HG03571 (cell line): ENCODE measurements at regions not wholly inside any gene's neighbourhood (a gene's known extent, or its start where the extent isn't known, plus 50 kb on each side); places are given as distances from the start of the nearest gene placed in this dataset.

ENCODE experiments used
- ATAC-seq: cut with Tn5 transposase; IDR thresholded peaks from one replicate; pipeline ENCODE4 v1.9.1; 2021; ENCODE audit not compliant: unreplicated experiment

GRCh38 chr1:168782559-168783116 lies 53.6 kb upstream of the DPT start:
- ATAC-seq: no peak

- no peak for ATAC-seq
Observed at GRCh38 chr1:168783458-168784210, 54.6 kb upstream of the DPT start.

DNA sequence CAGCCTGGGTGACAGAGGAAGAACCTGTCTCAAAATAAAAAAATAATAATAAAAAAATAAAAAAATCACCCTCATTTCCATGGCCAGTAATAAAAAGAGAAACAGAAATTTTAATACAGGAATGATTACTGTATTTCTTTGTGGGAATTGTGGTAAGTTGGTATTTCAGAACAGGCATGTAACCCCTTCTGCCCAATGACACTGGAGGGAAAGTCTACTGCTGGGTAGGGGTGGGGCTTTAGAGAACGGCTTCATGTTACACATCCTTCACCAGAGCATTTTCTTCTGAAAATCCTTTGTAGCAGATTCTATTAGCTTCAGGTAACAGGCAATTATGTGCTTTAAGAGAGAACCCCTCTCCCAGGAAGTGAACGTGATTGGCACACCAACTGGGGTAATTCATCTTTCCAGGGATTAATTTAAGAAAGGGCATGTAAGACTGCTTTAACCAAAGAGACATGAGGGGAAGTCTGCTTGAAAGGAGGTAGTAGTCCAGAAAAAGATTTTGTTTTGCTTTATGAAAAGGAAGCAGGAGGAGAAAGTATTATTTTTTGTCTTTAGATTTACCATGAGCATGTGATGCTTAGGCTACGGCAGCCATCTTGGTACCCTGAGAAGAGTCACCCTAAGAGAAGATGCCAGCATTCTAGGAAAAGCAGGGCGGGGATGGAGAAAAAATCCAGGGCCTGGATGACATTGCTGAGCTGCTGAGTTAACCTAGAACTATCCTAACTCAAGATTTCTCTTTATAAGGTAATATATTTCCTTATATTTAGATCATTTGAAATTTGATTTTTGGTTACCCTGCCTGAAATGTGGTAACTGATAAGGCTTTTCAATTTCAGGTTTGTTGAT lies 57.7 kb upstream of the DPT start:
- ATAC-seq: no peak

- ATAC-seq: no peak
Observed at GRCh38 chr1:168788258-168788657, 59.3 kb upstream of the DPT start.

- no peak for ATAC-seq
Observed at GRCh38 chr1:168789501-168789900, 60.5 kb upstream of the DPT start.

GRCh38 chr1:168792142-168792541 lies 63.1 kb upstream of the DPT start:
- ATAC-seq: no peak

GRCh38 chr1:168792592-168793125 lies 63.7 kb upstream of the DPT start:
- no peak for ATAC-seq

- ATAC-seq: no peak
Observed at GRCh38 chr1:168794057-168794456, 65.1 kb upstream of the DPT start.

DNA sequence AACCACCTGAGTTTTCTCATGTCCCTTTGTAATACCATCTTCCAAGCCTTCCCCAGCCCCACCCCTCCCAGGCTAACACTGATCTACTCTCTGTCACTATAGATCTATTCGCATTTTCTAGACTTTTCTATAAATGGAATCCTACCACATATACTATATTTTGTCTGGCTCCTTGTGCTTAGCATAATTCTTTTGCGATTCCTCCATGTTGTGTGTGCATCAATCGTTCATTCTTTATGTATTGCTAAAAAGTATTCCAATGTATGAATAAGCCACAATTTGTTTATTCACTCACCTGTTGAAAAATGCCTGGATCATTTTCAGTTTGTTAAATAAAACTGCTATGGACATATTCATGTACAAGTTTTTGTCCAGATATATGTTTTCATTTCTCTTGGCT lies 66.7 kb upstream of the DPT start:
- ATAC-seq: no peak

DNA sequence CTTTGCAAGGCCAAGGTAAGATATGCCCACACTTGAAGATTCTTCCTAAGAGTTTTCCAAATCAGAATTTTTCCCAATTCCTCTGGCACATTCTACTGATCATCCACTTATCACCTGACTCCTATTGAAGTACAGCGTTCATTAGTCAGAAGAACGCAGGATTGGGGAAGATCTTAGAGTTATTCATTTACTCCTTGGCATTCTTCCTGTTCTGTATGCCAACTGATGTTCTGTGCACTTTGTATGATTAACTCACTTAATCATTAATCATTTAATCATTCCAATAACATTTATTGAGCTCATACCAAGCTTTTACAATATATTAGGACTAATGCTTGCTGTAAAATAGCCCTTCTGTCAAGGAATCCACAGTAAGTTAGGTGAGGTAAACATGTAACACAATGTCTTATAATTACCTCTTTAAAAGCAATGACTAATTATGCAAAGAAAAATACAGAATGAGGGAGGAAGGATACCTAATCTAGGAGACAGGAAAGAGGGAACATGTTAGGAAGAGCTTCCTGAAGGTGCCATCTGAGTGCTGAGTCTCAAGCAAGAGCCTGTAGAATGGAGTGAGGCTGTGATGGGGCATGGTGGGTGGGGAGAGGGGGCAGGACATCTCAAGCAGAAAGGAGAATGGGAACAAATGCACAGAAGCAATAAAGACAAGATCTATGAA lies 71.1 kb upstream of the DPT start:
- no peak for ATAC-seq

GRCh38 chr1:168801032-168801745 lies 72.2 kb upstream of the DPT start:
- no peak for ATAC-seq

- ATAC-seq: no peak
Observed at GRCh38 chr1:168803806-168804510, 75.0 kb upstream of the DPT start.

- ATAC-seq: no peak
Observed at GRCh38 chr1:168806952-168807351, 77.9 kb upstream of the DPT start.

GRCh38 chr1:168811176-168811575 lies 82.2 kb upstream of the DPT start:
- no peak for ATAC-seq

DNA sequence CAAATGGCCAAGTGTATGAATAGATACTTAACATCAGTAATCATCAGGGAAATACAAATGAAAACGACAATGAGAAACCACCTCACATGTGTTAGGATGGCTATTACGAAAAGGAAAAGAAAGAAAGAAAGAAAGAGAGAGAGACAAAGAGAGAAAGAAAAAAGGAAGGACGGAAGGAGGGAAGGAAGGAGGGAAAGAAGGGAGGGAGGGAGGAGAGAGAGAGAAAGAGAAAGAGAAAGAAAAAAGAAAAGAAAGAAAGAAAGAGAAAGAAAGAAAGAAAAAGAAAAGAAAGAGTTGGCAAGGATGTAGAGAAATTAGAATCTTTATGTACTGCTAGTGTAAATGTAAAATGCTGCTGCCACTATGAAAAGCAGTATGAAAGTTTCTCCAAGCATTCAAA lies 90.7 kb upstream of the DPT start:
- ATAC-seq: no peak

- no peak for ATAC-seq
Observed at GRCh38 chr1:168821434-168821833, 92.4 kb upstream of the DPT start.

DNA sequence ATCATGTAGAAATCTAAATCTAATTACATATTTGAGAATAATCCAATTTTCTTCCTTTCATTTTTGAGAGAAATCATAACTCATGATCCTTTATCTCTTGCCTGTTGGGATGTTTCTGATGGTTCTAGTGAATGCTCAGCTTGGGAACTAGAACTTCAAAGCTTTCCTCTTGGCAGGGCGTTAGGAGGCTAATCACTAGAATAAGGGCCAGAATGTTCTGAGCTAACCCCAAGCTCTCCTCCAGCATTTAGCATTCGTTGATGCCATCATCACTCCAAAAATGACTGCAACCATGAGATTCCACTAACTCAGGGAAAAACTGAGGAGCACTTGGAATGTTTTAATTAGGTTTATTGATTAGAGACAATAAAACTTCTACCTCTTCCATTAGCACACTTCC lies 93.9 kb upstream of the DPT start:
- ATAC-seq: no peak

GRCh38 chr1:168823988-168824387 lies 95.0 kb upstream of the DPT start:
- no peak for ATAC-seq

- no peak for ATAC-seq
Observed at GRCh38 chr1:168824418-168825065, 95.5 kb upstream of the DPT start.
